ENCODE measurements at regions not wholly inside any gene's neighbourhood (a gene's known extent, or its start where the extent isn't known, plus 50 kb on each side); places are given as distances from the start of the nearest gene placed in this dataset.
"Not testable (repeated sequence)": the region's sequence is repeated elsewhere in the genome, so short reads cannot be mapped to it uniquely, and the experiment has no call there.

GRCh38 chr3:48101301-48101650 is 85.1 kb upstream of the MAP4 start:
- not testable (repeated sequence) for DNase-seq

GRCh38 chr3:48092270-48092669 is 76.1 kb upstream of the MAP4 start:
- DNase-seq, result no peak

GRCh38 chr3:48090166-48090939 is 74.1 kb upstream of the MAP4 start:
- no peak for DNase-seq

- DNase-seq, result peak; percentile 91
Observed at GRCh38 chr3:48088749-48089466, 72.7 kb upstream of the MAP4 start.

GRCh38 chr3:48088056-48088748 is 72.0 kb upstream of the MAP4 start:
- DNase-seq, result no peak

- no peak for DNase-seq
Observed at GRCh38 chr3:48086705-48087104, 70.5 kb upstream of the MAP4 start.

- DNase-seq, result no peak
Observed at GRCh38 chr3:48084929-48085328, 68.7 kb upstream of the MAP4 start.

GRCh38 chr3:48084170-48084569 is 68.0 kb upstream of the MAP4 start:
- no peak for DNase-seq

GRCh38 chr3:48082580-48083184 is 66.5 kb upstream of the MAP4 start:
- DNase-seq, result no peak

- no peak for DNase-seq
Observed at GRCh38 chr3:48077815-48078214, 61.6 kb upstream of the MAP4 start.

GRCh38 chr3:48070030-48070429 is 53.8 kb upstream of the MAP4 start:
- DNase-seq, result no peak

GRCh38 chr3:48069339-48069738 is 53.1 kb upstream of the MAP4 start:
- no peak for DNase-seq

GRCh38 chr3:48068886-48069285 is 52.7 kb upstream of the MAP4 start:
- no peak for DNase-seq

GRCh38 chr3:48068320-48068719 is 52.1 kb upstream of the MAP4 start:
- not testable (repeated sequence) for DNase-seq

GRCh38 chr3:48067271-48067670 is 51.1 kb upstream of the MAP4 start:
- DNase-seq, result no peak
